ENCODE measurements at regions not wholly inside any gene's neighbourhood (a gene's known extent, or its start where the extent isn't known, plus 50 kb on each side); places are given as distances from the start of the nearest gene placed in this dataset.

DNA sequence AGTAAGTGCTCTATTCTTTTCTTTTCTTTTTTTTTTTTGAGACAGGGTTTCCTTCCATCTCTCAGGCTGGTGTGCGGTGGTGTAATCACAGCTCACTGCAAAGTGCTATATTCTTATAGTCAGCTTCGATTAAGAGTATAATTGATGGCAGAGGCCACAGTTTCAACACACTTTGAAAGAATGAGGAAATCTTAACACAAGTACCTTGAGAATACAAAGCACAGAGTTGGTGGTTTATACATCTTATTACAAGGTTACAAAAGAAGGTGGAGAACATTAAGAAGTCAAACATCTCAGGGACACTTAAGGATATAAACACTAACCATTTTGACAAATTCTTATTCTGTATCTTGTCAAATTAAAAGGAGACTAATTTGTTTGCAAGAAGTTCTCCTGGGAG is 180.5 kb downstream of the SOD2 start:
- Histone ChIP-seq H3F3A (ENCODE audit: insufficient read depth, low read length) (no peaks in the 10 kb centered on the region), H3K9me3 (ENCODE audit: low read length) (no peaks in the 10 kb centered on the region), H3K4me2 (ENCODE audit: low read length) (no peak overlapping the region), H3K9me2 (ENCODE audit: low read depth, low read length) (no peaks in the 10 kb centered on the region), H3K79me2 (ENCODE audit: insufficient read depth, low read length) (no peaks in the 10 kb centered on the region), H3K27ac (ENCODE audit: low read depth, low read length, poor library complexity, severe bottlenecking) (no peak overlapping the region), H2AFZ (ENCODE audit: low read length) (no peak overlapping the region), H4K20me1 (ENCODE audit: insufficient read depth, low read length) (no peaks in the 10 kb centered on the region), H3K27me3 (ENCODE audit: insufficient read depth, low read length) (no peaks in the 10 kb centered on the region), H3K4me1 (ENCODE audit: insufficient read depth, low read length, severe bottlenecking) (no peaks in the 10 kb centered on the region), H3K9ac (ENCODE audit: low read length) (no peak overlapping the region), H3K36me3 (ENCODE audit: insufficient read depth, low read length) (no peaks in the 10 kb centered on the region), H3K4me3 (ENCODE audit: low read depth, low read length, poor library complexity, severe bottlenecking) (no peak overlapping the region)
- TF ChIP-seq EZH2 (IDR thresholded peaks at IDR 0.05; ENCODE audit: borderline replicate concordance, low read length) (no peak), CTCF (IDR thresholded peaks at IDR 0.05; ENCODE audit: low read length) (no peak)

DNA sequence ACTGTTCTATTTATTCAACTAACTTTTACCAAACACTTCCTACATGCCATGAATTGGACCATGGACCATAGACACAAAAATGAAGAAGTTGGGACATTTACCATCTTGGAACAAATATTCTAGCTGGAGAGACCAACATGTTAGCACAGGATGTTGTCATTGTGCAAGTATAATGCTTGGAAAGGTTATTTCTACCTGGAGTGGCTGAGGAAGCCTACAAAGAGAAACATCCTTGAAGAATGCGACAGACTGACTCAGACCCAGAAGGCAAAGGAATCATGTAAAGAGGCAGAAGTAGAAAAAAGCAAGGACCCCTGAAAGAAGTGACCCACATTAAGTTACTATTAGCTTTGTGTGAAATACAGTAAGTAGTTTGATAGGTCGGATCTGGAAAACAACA is 180.9 kb downstream of the SOD2 start:
- Histone ChIP-seq H3K4me3 (ENCODE audit: low read depth, low read length, poor library complexity, severe bottlenecking) (no peak overlapping the region), H4K20me1 (ENCODE audit: insufficient read depth, low read length) (no peaks in the 10 kb centered on the region), H3K36me3 (ENCODE audit: insufficient read depth, low read length) (no peaks in the 10 kb centered on the region), H3K9me2 (ENCODE audit: low read depth, low read length) (no peaks in the 10 kb centered on the region), H3K9ac (ENCODE audit: low read length) (no peak overlapping the region), H3K27ac (ENCODE audit: low read depth, low read length, poor library complexity, severe bottlenecking) (no peak overlapping the region), H3K4me1 (ENCODE audit: insufficient read depth, low read length, severe bottlenecking) (no peaks in the 10 kb centered on the region), H3F3A (ENCODE audit: insufficient read depth, low read length) (no peaks in the 10 kb centered on the region), H3K79me2 (ENCODE audit: insufficient read depth, low read length) (no peaks in the 10 kb centered on the region), H3K9me3 (ENCODE audit: low read length) (no peaks in the 10 kb centered on the region), H3K4me2 (ENCODE audit: low read length) (no peak overlapping the region), H3K27me3 (ENCODE audit: insufficient read depth, low read length) (no peaks in the 10 kb centered on the region), H2AFZ (ENCODE audit: low read length) (no peak overlapping the region)
- TF ChIP-seq EZH2 (IDR thresholded peaks at IDR 0.05; ENCODE audit: borderline replicate concordance, low read length) (no peak), CTCF (IDR thresholded peaks at IDR 0.05; ENCODE audit: low read length) (no peak)

GRCh38 chr6:159510141-159510540 is 182.9 kb downstream of the SOD2 start:
- no peak overlapping the region for H3K4me2 ChIP-seq (ENCODE audit: low read length)

More at GRCh38 chr6:159510141-159510540, 182.9 kb downstream of the SOD2 start:
- Histone ChIP-seq H3K9me3 (ENCODE audit: low read length) (no peaks in the 10 kb centered on the region), H3K4me3 (ENCODE audit: low read depth, low read length, poor library complexity, severe bottlenecking) (no peak overlapping the region), H3F3A (ENCODE audit: insufficient read depth, low read length) (no peaks in the 10 kb centered on the region), H3K4me1 (ENCODE audit: insufficient read depth, low read length, severe bottlenecking) (no peaks in the 10 kb centered on the region), H3K9me2 (ENCODE audit: low read depth, low read length) (no peaks in the 10 kb centered on the region), H3K27me3 (ENCODE audit: insufficient read depth, low read length) (no peaks in the 10 kb centered on the region), H2AFZ (ENCODE audit: low read length) (no peak overlapping the region), H3K36me3 (ENCODE audit: insufficient read depth, low read length) (no peaks in the 10 kb centered on the region), H3K9ac (ENCODE audit: low read length) (no peak overlapping the region), H4K20me1 (ENCODE audit: insufficient read depth, low read length) (no peaks in the 10 kb centered on the region), H3K79me2 (ENCODE audit: insufficient read depth, low read length) (no peaks in the 10 kb centered on the region), H3K27ac (ENCODE audit: low read depth, low read length, poor library complexity, severe bottlenecking) (no peak overlapping the region)
- TF ChIP-seq EZH2 (IDR thresholded peaks at IDR 0.05; ENCODE audit: borderline replicate concordance, low read length), result no peak
- no peak for TF ChIP-seq CTCF (IDR thresholded peaks at IDR 0.05; ENCODE audit: low read length)
